Ishikawa (cell line): ENCODE measurements at regions not wholly inside any gene's neighbourhood (a gene's known extent, or its start where the extent isn't known, plus 50 kb on each side); places are given as distances from the start of the nearest gene placed in this dataset.

Source experiments
- CEBPB ChIP-seq: IDR thresholded peaks from 2 replicates; pipeline ENCODE4 v1.6.1; 2012
- CREB1 ChIP-seq: IDR thresholded peaks from 2 replicates; pipeline ENCODE4 v1.6.1; 2012; ENCODE audit warnings: low read depth
- EGR1 ChIP-seq: IDR thresholded peaks from 2 replicates; pipeline ENCODE4 v1.6.1; 2012
- EP300 ChIP-seq: IDR thresholded peaks from 2 replicates; pipeline ENCODE4 v1.6.1; 2012; ENCODE audit warnings: borderline replicate concordance
- FOXM1 ChIP-seq: IDR thresholded peaks from 2 replicates; pipeline ENCODE4 v1.6.1; 2012; ENCODE audit warnings: low read depth, borderline replicate concordance
- MAX ChIP-seq: IDR thresholded peaks from 2 replicates; pipeline ENCODE4 v1.6.1; 2012
- NFIC ChIP-seq: IDR thresholded peaks from 2 replicates; pipeline ENCODE4 v1.6.1; 2012
- RAD21 ChIP-seq: IDR thresholded peaks from 2 replicates; pipeline ENCODE4 v1.6.1; 2012; ENCODE audit warnings: low read depth
- REST ChIP-seq: IDR thresholded peaks from 2 replicates; pipeline ENCODE4 v1.6.1; 2012; ENCODE audit warnings: low read depth, mild to moderate bottlenecking
- TAF1 ChIP-seq: IDR thresholded peaks from 2 replicates; pipeline ENCODE4 v1.6.1; 2012; ENCODE audit warnings: low read depth, mild to moderate bottlenecking
- TCF12 ChIP-seq: IDR thresholded peaks from 2 replicates; pipeline ENCODE4 v1.6.1; 2012; ENCODE audit warnings: low read depth
- TEAD4 ChIP-seq: IDR thresholded peaks from 2 replicates; pipeline ENCODE4 v1.6.1; 2012
- USF1 ChIP-seq: IDR thresholded peaks from 2 replicates; pipeline ENCODE4 v1.6.1; 2012
- YY1 ChIP-seq: IDR thresholded peaks from 2 replicates; pipeline ENCODE4 v1.6.1; 2012; ENCODE audit warnings: low read depth
- ZBTB7A ChIP-seq: IDR thresholded peaks from 2 replicates; pipeline ENCODE4 v1.6.1; 2012; ENCODE audit warnings: low read depth

GRCh38 chr6:106014955-106015354 is 71.2 kb upstream of the PRDM1 start:
- TF ChIP-seq RAD21 (no peak), FOXM1 (no peak), ZBTB7A (no peak), NFIC (no peak), USF1 (no peak), TCF12 (no peak), TAF1 (no peak), EGR1 (no peak), EP300 (no peak), REST (no peak), CEBPB (no peak)

GRCh38 chr6:106011476-106011875 is 74.7 kb upstream of the PRDM1 start:
- TF ChIP-seq CREB1 (no peak), NFIC (no peak), YY1 (no peak), TCF12 (no peak), TEAD4 (no peak), USF1 (no peak), TAF1 (no peak), EGR1 (no peak), REST (no peak), ZBTB7A (no peak), MAX (no peak), RAD21 (no peak), FOXM1 (no peak), EP300 (no peak), CEBPB (no peak)

GRCh38 chr6:106005954-106006353 is 80.2 kb upstream of the PRDM1 start:
- TF ChIP-seq TEAD4 (no peak), ZBTB7A (no peak), MAX (no peak), RAD21 (no peak), REST (no peak)

- TF ChIP-seq YY1 (no peak), MAX (no peak), EP300 (no peak), TAF1 (no peak), TCF12 (no peak), NFIC (no peak), EGR1 (no peak), ZBTB7A (no peak), CEBPB (no peak), RAD21 (no peak), REST (no peak), USF1 (no peak), TEAD4 (no peak), CREB1 (no peak), FOXM1 (no peak)
Observed at GRCh38 chr6:106005013-106005412, 81.1 kb upstream of the PRDM1 start.
